IMR-90 (cell line): ENCODE measurements at regions not wholly inside any gene's neighbourhood (a gene's known extent, or its start where the extent isn't known, plus 50 kb on each side); places are given as distances from the start of the nearest gene placed in this dataset.

Experiments used
- ATAC-seq: fragments of 200-7000 bp; cut with Tn5 transposase; 2 replicates; pipeline ENCODE4 v1.9.1; 2020; ENCODE audit warnings: low read depth, mild to moderate bottlenecking, moderate library complexity
- BruUV-seq: library from RNA; stranded (reverse); fragments of 400-500 nt; replicated peaks from 2 replicates; lab custom pipeline; 2021; lab: Mats Ljungman, UMichigan
- CTCF ChIA-PET: fragments of 300-600 bp; formaldehyde crosslinking; extraction: SDS; loops from one replicate; lab custom pipeline; 2021; ENCODE audit warnings: antibody characterized with exemption; lab: Yijun Ruan, JAX
- POLR2A ChIA-PET: fragments of 300-600 bp; sonication (Branson Sonifier 250); formaldehyde crosslinking; loops from one replicate; lab custom pipeline; 2022; ENCODE audit warnings: antibody characterized with exemption; ENCODE audit not compliant: unreplicated experiment; lab: Charles Lee
- DNase-seq: peaks from one replicate; pipeline ENCODE4 v3.0.0; 2013
- H2AFZ ChIP-seq: replicated peaks from 2 replicates; pipeline ENCODE3; 2013; ENCODE audit warnings: low read length, mild to moderate bottlenecking; ENCODE audit not compliant: poor library complexity
- H2AK5ac ChIP-seq: 2 replicates; pipeline ENCODE4 v1.6.1; 2013; ENCODE audit warnings: low read depth, low read length, inconsistent platforms
- H2AK9ac ChIP-seq: replicated peaks from 2 replicates; pipeline ENCODE3; 2013; ENCODE audit warnings: mild to moderate bottlenecking, low read depth, low read length, moderate library complexity; ENCODE audit not compliant: poor library complexity
- H2BK120ac ChIP-seq: 2 replicates; pipeline ENCODE4 v1.6.1; 2013; ENCODE audit warnings: low read depth, low read length, inconsistent platforms
- H2BK15ac ChIP-seq: 3 replicates; pipeline ENCODE4 v1.6.1; 2013; ENCODE audit warnings: low read depth, low read length, inconsistent platforms
- H2BK20ac ChIP-seq: 2 replicates; pipeline ENCODE4 v1.6.1; 2013; ENCODE audit warnings: low read depth, mild to moderate bottlenecking, inconsistent platforms, low read length, moderate library complexity
- H2BK5ac ChIP-seq: 2 replicates; pipeline ENCODE4 v1.6.1; 2013; ENCODE audit warnings: mild to moderate bottlenecking, low read depth, low read length, inconsistent platforms; ENCODE audit not compliant: poor library complexity, severe bottlenecking
- H3K14ac ChIP-seq: replicated peaks from 2 replicates; pipeline ENCODE4 v1.6.1; 2013; ENCODE audit warnings: low read depth, low read length, inconsistent platforms
- H3K18ac ChIP-seq: 2 replicates; pipeline ENCODE4 v1.6.1; 2013; ENCODE audit warnings: low read depth, low read length, control low read depth
- H3K23ac ChIP-seq: 2 replicates; pipeline ENCODE4 v1.6.1; 2013; ENCODE audit warnings: low read depth, low read length, inconsistent platforms
- H3K27ac ChIP-seq: 2 replicates; pipeline ENCODE4 v1.5.1; 2013; ENCODE audit warnings: mild to moderate bottlenecking, control low read depth, low read length; ENCODE audit not compliant: insufficient read depth
- H3K27me3 ChIP-seq: 2 replicates; pipeline ENCODE4 v1.6.1; 2013; ENCODE audit warnings: low read length; ENCODE audit not compliant: control insufficient read depth, insufficient read depth
- H3K36me3 ChIP-seq: 2 replicates; pipeline ENCODE4 v1.6.1; 2013; ENCODE audit warnings: low read length, mixed read lengths; ENCODE audit not compliant: control insufficient read depth, insufficient read depth
- H3K4ac ChIP-seq: 2 replicates; pipeline ENCODE4 v1.6.1; 2013; ENCODE audit warnings: low read depth, low read length, inconsistent platforms
- H3K4me1 ChIP-seq: 2 replicates; pipeline ENCODE4 v1.6.1; 2013; ENCODE audit warnings: low read length, mixed read lengths; ENCODE audit not compliant: control insufficient read depth, insufficient read depth
- H3K4me2 ChIP-seq: 2 replicates; pipeline ENCODE4 v1.6.1; 2013; ENCODE audit warnings: low read depth, mild to moderate bottlenecking, control low read depth, low read length, moderate library complexity
- H3K4me3 ChIP-seq: 2 replicates; pipeline ENCODE4 v1.5.1; 2013; ENCODE audit warnings: low read depth, mild to moderate bottlenecking, control low read depth, low read length, moderate library complexity; ENCODE audit not compliant: insufficient read depth
- H3K56ac ChIP-seq: 2 replicates; pipeline ENCODE4 v1.6.1; 2013; ENCODE audit warnings: low read length, inconsistent platforms; ENCODE audit not compliant: insufficient read depth; ENCODE audit errors: extremely low read depth
- H3K79me1 ChIP-seq, 2 experiments: 2 replicates each; pipeline ENCODE4 v1.6.1; 2013; ENCODE audit warnings: low read length in 2 of 2, inconsistent platforms in 1 of 2, low read depth in 1 of 2
- H3K9ac ChIP-seq: 2 replicates; pipeline ENCODE4 v1.6.1; 2013; ENCODE audit warnings: low read depth, low read length, control low read depth
- H3K9me1 ChIP-seq: 2 replicates; pipeline ENCODE4 v1.6.1; 2013; ENCODE audit warnings: low read length, inconsistent platforms; ENCODE audit not compliant: insufficient read depth
- H3K9me3 ChIP-seq: 2 replicates; pipeline ENCODE4 v1.6.1; 2013; ENCODE audit warnings: low read length; ENCODE audit not compliant: control insufficient read depth, insufficient read depth
- H4K20me1 ChIP-seq: 2 replicates; pipeline ENCODE4 v1.6.1; 2013; ENCODE audit warnings: low read length, inconsistent platforms; ENCODE audit not compliant: insufficient read depth
- H4K5ac ChIP-seq: 2 replicates; pipeline ENCODE4 v1.6.1; 2013; ENCODE audit warnings: mild to moderate bottlenecking, low read depth, low read length, control low read depth
- H4K8ac ChIP-seq, 2 experiments: 2 replicates each; pipeline ENCODE4 v1.6.1; 2013; ENCODE audit warnings: low read depth in 2 of 2, low read length in 2 of 2, control low read depth in 1 of 2, inconsistent platforms in 1 of 2
- H4K91ac ChIP-seq: 2 replicates; pipeline ENCODE4 v1.6.1; 2013; ENCODE audit warnings: low read depth, low read length, inconsistent platforms; ENCODE audit not compliant: insufficient read depth
- BHLHE40 ChIP-seq: fragments of 150-350 bp; IDR thresholded peaks from 2 replicates; pipeline ENCODE4 v1.6.1; 2016; ENCODE audit warnings: mild to moderate bottlenecking, low read depth, low read length
- CEBPB ChIP-seq: IDR thresholded peaks from 2 replicates; pipeline ENCODE4 v1.6.1; 2012; ENCODE audit warnings: low read depth, low read length, improper control_type of control experiment
- CHD1 ChIP-seq: IDR thresholded peaks from 2 replicates; pipeline ENCODE4 v1.6.1; 2012; ENCODE audit warnings: low read depth, low read length, improper control_type of control experiment
- CTCF ChIP-seq: conservative IDR thresholded peaks from 2 replicates; pipeline ENCODE4 v1.5.1; 2012; ENCODE audit warnings: mild to moderate bottlenecking, low read depth, low read length, improper control_type of control experiment
- ELK1 ChIP-seq: fragments of 150-350 bp; IDR thresholded peaks from 2 replicates; pipeline ENCODE4 v1.6.1; 2016; ENCODE audit warnings: low read depth, mild to moderate bottlenecking, low read length, moderate library complexity, borderline replicate concordance
- FOS ChIP-seq: fragments of 150-350 bp; IDR thresholded peaks from 2 replicates; pipeline ENCODE4 v1.6.1; 2016; ENCODE audit warnings: low read depth, low read length
- MAFK ChIP-seq: IDR thresholded peaks from 2 replicates; pipeline ENCODE4 v1.6.1; 2012; ENCODE audit warnings: low read depth, low read length, improper control_type of control experiment
- MAZ ChIP-seq: IDR thresholded peaks from 2 replicates; pipeline ENCODE4 v1.6.1; 2012; ENCODE audit warnings: low read depth, mild to moderate bottlenecking, low read length, improper control_type of control experiment, moderate library complexity, borderline replicate concordance
- MXI1 ChIP-seq: IDR thresholded peaks from 2 replicates; pipeline ENCODE4 v1.6.1; 2012; ENCODE audit warnings: low read depth, mild to moderate bottlenecking, low read length, moderate library complexity, borderline replicate concordance
- NFE2L2 ChIP-seq: fragments of 150-350 bp; IDR thresholded peaks from 2 replicates; pipeline ENCODE4 v1.6.1; 2016; ENCODE audit warnings: low read depth, mild to moderate bottlenecking, low read length
- POLR2A ChIP-seq: IDR thresholded peaks from 2 replicates; pipeline ENCODE4 v1.6.1; 2012; ENCODE audit warnings: mild to moderate bottlenecking, low read depth, low read length
- RAD21 ChIP-seq: IDR thresholded peaks from 2 replicates; pipeline ENCODE4 v1.6.1; 2012; ENCODE audit warnings: low read length, improper control_type of control experiment
- RCOR1 ChIP-seq: IDR thresholded peaks from 2 replicates; pipeline ENCODE4 v1.6.1; 2012; ENCODE audit warnings: mild to moderate bottlenecking, low read length, improper control_type of control experiment; ENCODE audit not compliant: insufficient replicate concordance
- SMC3 ChIP-seq: fragments of 150-350 bp; IDR thresholded peaks from 2 replicates; pipeline ENCODE4 v1.6.1; 2016; ENCODE audit warnings: low read depth, mild to moderate bottlenecking, antibody characterized with exemption, low read length, moderate library complexity
- USF2 ChIP-seq: fragments of 150-350 bp; IDR thresholded peaks from 2 replicates; pipeline ENCODE4 v1.6.1; 2017; ENCODE audit warnings: mild to moderate bottlenecking, antibody characterized with exemption, low read length, low read depth
- dilution Hi-C: fragments of 300-500 bp; cut with HindIII; formaldehyde crosslinking; loops from one replicate; pipeline ENCODE4 v1.14.3; 2018; ENCODE audit warnings: low sequenced_read_pairs; ENCODE audit not compliant: unreplicated experiment
- in situ Hi-C: fragments of 300-500 bp; cut with MboI; formaldehyde crosslinking; loops from 3 replicates; pipeline ENCODE4 v1.14.3; 2019; ENCODE audit warnings: low sequenced_read_pairs, inconsistent platforms, mixed read lengths
- intact Hi-C: fragments of 100-400 bp; cut with micrococcal nuclease; formaldehyde crosslinking; loops from 2 replicates; pipeline ENCODE4 v1.10.0; 2022

- TF ChIP-seq NFE2L2 (no peak), POLR2A (no peak), RCOR1 (no peak), ELK1 (no peak), MAFK (no peak), MAZ (no peak), USF2 (no peak), CEBPB (no peak), CHD1 (no peak), RAD21 (no peak), MXI1 (no peak), SMC3 (no peak), CTCF (no peak), BHLHE40 (no peak), FOS (no peak)
- no peak overlapping the region for H4K91ac ChIP-seq
- dilution Hi-C loops, result no loop called here
Measured at GRCh38 chr2:198498048-198498447, 693.7 kb downstream of the PLCL1 start.

More at GRCh38 chr2:198498048-198498447, 693.7 kb downstream of the PLCL1 start:
- no peaks in the 10 kb centered on the region for H3K27me3 ChIP-seq
- no peak for ATAC-seq
- no peaks in the 10 kb centered on the region for H3K9me1 ChIP-seq
- H3K4me2 ChIP-seq, result no peak overlapping the region
- H3K9ac ChIP-seq, result no peak overlapping the region
- no peaks in the 10 kb centered on the region for H3K9me3 ChIP-seq
- no peaks in the 10 kb centered on the region for H3K36me3 ChIP-seq
- no TSS peak for BruUV-seq
- no peak overlapping the region for H2BK120ac ChIP-seq
- no peak overlapping the region for H3K56ac ChIP-seq
- intact Hi-C loops, result no loop called here
- no peak overlapping the region for H2BK20ac ChIP-seq
- no peak for DNase-seq
- no peak overlapping the region for H2AK5ac ChIP-seq
- in situ Hi-C loops, result no loop called here
- no peak overlapping the region for H2AFZ ChIP-seq
- H3K79me1 ChIP-seq, result no peaks in the 10 kb centered on the region
- H2BK5ac ChIP-seq, result no peak overlapping the region
- H3K4ac ChIP-seq, result no peak overlapping the region
- no peak overlapping the region for H2AK9ac ChIP-seq
- no peak overlapping the region for H4K5ac ChIP-seq
- no peak overlapping the region for H2BK15ac ChIP-seq
- POLR2A ChIA-PET, result no interaction called here
- CTCF ChIA-PET, result no interaction called here
- H4K20me1 ChIP-seq, result no peaks in the 10 kb centered on the region
- no peak overlapping the region for H3K4me3 ChIP-seq
- H3K14ac ChIP-seq, result no peak overlapping the region
- H3K4me1 ChIP-seq, result no peaks in the 10 kb centered on the region
- no peak overlapping the region for H3K18ac ChIP-seq
- H4K8ac ChIP-seq, result no peak overlapping the region
- H3K23ac ChIP-seq, result no peak overlapping the region
- H3K27ac ChIP-seq, result no peak overlapping the region
